Fibroblast of peridontal ligament (primary cell): ENCODE measurements at regions not wholly inside any gene's neighbourhood (a gene's known extent, or its start where the extent isn't known, plus 50 kb on each side); places are given as distances from the start of the nearest gene placed in this dataset.

ENCODE experiments used
- DNase-seq: peaks from one replicate; pipeline ENCODE4 v3.0.0-alpha.2; 2010; ENCODE audit errors: extremely low read depth

DNA sequence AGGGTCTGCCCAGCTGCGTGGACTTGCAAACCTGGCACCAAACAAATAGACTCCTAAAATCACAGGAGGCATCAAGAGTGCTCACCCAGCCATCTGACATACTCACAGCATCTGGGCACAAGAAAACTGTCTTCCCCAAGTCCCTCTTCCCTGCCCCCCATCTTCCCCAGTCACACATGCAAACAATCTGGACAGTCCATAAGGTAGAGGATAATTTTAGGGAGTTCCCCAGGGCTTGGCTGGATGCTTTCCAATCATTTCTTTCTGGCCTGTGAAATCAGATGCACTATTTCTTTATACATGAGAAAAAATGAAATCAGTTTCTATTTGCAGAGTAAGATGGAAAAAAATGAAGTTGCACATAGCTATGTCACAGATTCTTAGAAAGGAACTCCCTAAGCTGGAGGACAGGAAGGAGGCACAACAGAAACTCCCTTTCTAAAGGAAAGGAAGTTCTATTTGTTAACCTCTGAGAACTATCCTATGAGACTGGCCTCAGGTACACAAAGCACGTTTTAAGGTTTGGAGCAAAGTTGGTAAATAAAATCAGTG, 342.3 kb downstream of the HNRNPD start:
- DNase-seq = no peak

DNA sequence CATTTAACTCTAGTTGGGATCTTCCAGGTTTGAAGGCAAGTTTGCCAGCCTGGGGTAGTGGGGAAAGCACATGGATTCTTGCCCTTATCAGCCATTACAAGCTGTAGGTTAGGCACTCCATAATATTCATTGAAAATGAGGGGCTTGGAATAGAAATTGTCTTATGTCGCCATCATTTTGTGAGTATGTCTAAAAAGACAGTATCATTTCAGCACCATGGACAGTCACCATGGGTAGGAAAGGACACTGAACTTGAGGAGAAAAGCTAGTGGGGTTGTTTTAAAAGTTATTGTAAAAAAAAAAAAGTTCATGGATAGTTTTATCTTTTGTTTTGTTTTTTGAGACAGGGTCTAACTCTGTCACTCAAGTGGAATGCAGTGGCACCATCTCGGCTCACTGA, 356.1 kb downstream of the HNRNPD start:
- peak; percentile 20 for DNase-seq

DNA sequence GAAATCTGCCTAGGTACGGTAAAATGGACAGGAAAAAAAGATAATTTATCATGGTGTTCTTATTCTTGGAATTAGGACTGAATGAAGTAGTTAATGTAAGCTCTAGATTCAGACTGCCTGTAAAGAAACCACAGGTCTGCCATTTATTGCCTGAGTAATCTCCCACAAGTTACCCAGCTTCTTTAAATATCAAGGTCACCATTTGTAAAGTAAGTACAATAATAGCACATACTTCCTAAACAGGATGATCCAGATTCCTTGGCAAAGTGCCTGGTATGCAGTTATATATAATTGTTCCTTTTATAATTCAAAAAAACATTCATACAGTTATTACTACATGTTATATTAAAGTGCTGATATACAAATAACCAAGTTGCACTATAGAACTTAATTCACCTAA, 368.6 kb downstream of the HNRNPD start:
- DNase-seq = peak; percentile 1

DNA sequence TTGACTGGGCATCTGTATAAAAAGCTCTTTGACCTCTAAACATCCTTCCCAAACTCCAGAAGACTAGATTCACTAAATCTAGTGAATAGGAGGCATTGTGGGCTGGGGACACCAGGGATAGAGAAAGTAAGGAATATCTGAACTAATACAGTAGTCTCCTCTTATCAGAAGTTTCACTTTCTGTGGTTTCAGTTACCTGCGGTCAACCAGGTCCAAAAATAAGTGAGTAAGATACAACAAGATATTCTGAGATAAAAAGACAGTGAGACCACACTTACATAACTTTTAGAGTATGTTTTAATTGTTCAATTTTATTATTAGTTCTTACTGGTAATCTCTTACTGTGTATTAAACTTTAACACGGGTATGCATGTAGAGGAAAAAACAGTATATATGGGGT, 376.5 kb downstream of the HNRNPD start:
- no peak for DNase-seq

DNA sequence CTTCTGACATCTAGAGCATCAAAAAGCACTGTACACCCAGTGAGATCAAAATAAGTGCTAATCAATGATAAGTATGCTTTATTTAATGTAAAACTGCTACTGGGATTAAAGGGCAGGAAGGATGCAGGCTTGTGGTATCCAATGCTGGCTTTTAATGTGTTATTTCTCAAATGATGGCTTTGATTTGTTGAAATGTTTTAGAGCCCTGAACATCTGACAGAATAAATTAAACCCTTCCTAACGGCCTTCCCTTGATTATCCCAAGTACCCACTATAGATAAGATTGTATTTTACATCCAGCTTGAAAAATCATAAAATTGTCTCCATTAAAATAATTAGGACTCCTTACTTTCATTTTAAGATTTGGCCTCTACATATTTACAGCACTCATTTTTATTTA, 382.9 kb downstream of the HNRNPD start:
- no peak for DNase-seq

DNA sequence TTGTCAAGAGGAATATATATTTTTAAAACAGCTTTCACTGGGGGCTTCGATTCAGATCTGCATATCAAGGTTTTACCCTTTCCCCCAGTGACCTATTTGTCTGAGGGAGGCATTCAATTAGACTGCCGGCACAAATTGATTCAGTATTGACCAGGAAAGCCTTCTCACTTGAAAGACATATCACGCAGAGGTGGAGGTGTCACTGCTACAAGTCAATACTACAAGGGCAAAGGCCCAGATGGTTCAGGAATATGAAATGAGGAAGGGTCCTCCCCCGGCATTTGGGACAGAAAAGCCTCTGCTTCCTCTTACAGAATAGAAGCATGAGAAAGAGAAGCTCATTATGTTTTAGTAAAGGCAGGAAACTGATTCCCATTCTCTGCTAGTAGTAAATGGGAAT, 383.6 kb downstream of the HNRNPD start:
- DNase-seq = no peak

DNA sequence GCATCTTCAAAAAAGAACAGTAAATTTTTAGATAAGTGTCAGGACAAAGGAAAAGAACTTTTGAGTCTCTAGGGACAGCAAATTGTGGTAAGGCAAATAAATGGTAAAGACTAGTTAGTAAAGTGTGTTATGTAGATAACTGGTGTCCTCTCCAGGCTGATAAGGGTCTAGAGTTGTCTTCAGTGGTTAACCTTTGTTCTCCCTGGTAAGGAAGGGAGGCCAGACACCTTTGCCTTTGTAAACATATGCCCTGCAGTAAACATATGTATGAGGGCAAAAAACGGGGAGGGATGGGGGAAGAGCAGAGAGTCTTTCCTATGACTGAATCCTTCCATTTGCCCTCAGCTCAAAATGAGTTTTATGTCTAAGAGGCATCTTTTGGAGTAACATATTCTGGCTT, 384.6 kb downstream of the HNRNPD start:
- no peak for DNase-seq

DNA sequence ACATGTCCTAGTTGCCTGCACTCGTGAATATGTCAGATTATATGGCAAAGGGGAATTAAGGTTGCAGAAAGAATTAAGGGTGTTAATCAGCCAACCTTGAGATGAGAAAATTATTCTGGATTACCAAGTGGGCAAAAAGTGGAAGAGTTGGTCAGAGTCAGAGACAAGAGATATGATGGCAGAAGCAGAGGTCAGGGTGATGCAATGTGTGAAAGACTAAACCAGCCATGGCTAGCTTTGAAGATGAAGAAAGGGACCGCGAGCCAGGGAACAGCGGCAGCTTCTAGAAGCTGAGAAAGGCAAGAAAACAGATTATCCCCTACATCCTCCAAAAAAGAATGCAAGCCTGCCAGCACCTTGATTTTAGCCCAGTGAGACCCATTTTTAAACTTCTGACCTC, 385.6 kb downstream of the HNRNPD start:
- DNase-seq = no peak

DNA sequence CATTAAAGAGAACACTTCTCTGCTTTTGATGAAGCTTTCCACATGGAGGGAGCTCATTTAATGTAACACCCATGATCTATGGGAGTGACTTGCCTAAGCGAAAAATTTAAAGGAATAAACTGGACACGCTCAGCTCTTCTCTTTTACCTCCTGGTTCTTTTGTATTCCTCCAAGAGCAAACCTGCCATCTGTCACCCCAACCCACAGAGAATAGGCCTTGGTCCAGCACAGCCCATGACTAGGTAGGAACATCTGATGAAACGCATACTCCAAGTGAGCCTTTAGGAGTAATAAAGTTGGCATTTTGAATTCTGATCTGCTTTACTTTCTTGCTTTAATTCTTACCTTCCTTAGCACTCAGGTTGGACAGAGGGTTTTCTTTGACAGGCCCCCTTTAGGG, 389.0 kb downstream of the HNRNPD start:
- DNase-seq = no peak

DNA sequence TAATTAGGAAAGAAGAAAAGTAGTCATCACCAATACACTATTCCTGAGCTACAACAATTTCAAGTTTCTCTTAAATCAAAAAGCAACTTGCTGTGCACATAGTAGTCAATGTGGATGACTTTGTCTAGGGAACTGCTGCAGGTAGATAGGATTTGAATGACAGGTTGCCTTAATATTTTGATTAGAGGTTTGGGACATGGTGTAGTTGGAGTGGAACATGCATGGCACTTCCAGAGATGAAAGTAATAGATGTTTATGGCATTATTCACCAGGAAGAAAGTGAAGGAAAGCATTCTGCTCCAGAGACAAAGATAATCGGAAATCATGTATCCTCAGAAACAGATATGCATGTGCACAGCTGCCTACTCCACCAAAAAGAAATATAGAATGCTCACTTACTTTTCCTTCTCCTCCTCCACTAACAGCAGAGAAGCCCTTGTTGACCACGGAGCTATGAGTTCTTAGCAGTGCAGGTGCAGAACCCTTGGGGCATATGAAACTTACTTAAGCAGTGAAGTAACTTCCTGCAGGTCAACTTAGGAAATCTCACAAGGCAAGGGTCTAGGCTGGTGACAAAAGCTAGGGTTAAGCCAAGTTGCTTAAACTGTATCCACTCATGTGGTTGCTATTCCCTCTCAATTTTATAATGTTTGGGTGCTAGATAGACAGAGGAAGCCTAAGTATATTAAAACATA, 390.8 kb downstream of the HNRNPD start:
- DNase-seq = no peak

DNA sequence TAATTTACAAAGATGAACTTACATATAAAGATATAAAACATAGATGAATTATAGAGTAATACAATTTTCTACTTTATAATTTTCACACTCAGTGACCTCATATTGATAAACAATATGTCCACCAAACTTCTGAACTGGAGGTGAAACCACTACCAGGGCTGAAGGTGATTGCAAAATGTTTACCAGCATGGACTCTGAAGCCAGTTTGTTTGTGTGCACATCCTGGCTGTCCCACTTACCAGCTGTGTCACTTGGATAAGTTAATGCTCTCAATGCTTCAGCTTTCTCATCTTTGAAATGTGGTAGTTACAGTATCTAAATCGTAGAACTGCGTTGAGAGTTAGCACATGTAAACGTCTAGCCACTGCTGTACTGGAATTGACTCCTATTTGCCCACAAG, 392.6 kb downstream of the HNRNPD start:
- DNase-seq = no peak

DNA sequence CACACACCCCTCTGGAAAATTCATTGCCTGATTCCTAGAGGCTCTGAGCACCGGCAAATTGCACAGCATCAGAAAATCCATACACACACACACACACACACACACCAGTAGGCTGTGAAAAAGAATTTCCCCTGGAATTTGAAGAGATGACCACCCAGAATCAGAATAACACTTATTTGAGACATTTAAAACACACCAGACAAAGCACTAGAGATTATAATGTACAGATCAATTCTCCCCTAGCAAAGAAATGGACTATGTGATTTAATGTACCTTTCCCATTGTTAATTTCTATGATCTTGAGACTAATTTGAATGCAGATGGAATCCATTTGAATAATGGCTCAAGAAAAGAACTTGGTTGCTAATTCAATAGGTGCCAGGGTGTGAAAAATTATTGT, 399.3 kb downstream of the HNRNPD start:
- DNase-seq = no peak

DNA sequence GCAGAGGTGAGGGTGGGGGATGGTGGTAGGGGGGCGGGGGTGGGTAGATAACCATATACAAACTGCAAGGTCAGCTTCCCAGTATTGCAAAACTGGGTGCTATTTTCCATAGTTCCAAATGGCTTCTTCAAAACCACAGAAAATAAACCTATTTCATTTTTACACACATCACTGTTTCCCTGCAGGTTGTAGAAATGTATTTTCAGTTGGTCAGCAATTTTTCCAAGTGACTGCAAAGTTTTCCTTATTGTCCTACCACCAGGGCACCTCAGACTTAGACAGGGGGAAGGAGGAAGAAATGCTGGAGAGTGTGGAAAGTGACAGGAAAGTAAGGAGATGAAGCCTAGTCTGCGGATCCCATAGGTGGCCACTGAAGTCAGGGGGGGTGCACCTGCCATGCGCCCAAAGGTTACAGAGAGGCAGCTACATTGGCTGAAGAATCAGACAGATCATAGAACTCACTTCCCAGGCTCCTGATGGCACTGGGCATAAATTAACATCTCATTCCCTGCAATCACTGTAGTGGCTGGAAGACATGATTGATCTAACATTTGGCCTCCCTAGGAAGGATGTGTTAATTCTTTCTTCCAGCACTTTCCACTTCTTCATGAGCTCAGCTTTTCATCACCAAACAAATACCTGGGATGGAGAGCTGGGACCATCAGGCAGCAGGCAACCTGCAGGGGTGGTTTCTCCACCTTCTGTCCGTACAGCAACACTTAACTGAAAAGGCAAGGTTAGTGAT, 402.0 kb downstream of the HNRNPD start:
- DNase-seq = no peak

DNA sequence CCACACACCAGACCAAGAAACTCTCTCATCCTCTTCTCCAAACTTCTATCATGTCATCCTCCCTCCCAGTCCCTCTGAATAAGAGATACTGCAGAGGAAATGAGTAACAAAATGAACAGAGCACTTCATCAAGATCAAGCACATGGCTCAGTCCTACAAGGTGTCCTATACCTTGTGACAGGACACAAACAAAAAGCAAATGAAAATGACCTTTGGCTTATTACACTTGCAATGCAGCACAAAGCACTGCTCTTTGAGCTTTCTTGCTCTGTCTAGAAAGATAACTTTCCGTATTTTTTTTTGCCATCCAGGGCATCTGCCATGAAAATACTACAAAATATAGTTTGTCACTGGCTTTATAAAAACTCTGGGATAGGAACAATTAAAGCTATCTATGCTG, 402.7 kb downstream of the HNRNPD start:
- DNase-seq = no peak

DNA sequence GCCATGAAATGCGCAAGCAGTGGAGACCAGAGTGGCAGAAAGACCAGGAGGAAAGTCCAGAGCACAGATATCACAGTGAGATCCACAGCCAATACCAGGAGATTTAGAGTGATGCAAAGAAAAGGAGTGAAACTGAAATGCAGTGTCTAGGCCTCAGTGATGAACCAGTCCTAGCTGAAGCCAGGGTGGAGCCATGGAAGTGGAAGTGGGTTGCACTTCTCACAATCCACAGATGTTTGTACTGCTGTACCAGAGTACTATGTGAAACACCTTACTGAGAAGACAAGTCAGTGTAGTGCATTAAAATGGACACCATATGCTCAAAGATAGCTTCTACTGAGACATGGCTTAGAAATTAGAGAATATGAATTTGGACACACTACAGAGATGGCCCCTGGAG, 403.3 kb downstream of the HNRNPD start:
- DNase-seq = no peak

DNA sequence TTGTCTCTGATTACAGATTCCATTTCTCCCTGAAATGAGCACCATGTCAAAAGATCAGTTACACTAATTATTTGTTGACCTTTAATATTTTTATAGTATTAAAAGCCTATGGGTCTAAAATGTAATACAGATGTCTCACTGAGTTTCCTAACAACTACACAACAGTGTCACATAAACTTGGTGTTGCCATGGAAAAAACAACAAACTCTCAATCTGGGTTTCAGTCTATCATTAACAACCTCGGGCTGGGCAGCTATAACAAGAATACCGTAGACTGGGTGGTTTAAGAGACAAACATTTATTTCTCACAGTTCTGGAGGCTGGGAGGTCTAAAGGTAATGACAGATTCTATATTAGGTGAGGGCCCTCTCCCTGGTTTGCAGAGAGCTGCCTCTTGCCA, 407.1 kb downstream of the HNRNPD start:
- DNase-seq = no peak

DNA sequence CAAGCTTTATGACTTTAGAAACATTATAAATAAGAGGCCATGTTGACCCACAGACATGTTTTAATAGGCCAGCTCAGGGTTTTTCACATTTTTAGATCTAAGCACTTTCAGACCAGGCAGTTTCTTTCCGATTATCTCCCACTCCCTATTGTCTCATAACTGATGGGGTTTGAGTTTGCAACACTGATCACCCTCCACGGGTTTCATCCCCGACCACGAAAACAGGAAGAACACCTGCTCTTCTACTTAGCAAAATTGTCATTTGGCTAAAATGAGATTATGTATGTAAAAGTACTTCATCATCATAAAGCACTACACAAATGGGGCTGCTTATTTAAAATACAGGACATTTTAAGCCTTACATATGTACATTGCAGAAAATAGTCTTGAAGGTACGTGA, 407.9 kb downstream of the HNRNPD start:
- DNase-seq = no peak

DNA sequence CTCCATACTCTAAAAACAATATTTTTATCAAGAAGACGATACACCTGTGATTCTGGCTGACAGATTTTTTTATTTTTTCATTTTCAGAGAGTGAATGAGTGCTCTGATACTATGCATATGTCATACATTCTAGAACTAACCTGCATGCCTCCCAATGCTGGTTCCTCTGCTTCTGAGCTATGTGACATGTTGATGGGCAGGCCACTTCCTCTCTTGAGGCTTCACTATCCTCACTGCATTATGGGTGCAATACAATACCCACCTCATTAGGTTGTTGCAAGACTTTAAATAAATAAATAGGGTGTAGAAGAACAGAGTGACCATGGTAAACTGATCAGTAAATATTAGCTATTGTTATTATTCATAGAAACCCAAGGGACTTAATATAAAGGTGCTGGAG, 408.3 kb downstream of the HNRNPD start:
- no peak for DNase-seq

DNA sequence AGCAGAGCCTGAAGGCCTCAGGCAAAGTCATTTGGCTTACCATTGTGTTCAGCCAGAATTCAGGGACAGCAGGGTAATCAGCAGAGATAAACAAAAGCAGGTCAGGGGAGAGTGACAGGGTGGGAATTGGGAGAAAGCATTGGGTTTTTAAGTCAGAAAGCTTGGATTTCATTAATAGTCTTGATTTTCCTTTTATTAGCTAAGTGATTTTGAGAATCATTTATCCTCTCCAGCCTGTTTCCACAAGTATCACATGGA, 410.1 kb downstream of the HNRNPD start:
- DNase-seq = no peak

DNA sequence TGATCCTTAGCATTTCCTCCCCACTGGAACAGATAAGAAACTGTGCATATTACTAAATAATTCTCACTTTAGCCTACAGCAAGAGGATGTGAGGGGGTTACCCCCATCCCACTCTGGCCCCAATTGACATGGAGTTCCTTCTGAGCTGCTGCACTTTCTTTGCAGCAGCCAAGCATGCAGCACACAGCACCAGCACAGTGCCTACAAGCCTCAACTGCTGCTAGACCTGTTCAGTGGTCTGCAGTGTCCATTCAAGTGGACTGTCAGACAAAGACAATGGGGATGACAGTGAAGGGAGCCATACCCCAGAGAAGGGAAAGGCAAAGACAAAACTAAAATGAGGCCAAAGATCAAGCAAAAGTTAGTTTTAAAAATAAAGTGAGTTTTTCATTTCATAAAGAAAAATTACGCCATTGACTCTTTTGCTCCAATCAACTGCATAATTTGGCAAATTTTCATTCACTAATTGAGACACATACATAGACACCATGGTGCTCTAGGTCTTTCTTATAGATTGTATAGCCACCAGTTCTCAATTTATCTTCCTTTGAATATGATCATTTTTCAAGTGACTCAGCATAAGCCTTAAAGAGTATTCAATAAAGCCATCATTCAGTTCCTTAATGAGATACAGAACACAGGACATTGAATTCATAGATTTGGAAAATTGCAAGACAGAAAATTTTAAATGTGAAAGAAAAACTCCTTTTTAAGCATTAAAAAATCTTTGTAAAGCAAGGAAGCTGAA, 410.6 kb downstream of the HNRNPD start:
- no peak for DNase-seq

DNA sequence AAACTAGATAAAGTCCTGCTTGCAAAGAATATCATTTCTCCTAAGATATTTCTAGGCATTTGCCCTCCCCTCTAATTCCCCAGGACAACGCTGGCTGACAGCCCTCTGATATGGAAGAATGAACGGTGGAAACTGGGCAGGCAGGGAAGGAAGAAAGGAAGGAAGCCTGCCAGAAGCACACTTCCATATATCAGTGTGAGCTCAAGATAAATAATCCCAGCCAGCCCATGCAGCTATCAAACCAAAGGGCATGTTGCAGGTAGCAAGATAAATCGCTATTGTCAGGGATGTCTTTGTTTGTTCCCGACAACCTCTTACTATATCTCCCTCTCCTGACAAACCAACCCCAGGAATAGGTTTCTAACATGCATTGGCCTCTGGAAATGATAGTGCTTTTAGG, 412.8 kb downstream of the HNRNPD start:
- DNase-seq = no peak

DNA sequence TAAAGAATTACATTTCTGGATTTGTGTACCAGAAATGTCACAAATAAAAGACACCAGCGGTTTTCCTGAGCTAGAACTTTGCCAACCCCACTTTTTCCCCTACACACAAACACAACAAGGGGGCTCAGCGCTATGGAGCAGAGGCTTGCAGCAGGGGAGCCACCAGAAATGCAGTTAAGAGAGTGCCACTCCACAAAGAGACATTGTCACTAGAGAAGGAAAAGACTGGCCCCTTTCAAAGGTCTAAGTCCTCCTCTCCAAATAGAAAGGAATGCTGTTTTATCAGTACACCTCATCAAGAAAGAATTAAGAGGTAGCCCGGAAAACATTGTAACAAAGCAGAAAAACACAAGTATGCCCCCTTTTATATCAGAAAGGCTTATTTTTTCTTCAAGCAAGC, 419.5 kb downstream of the HNRNPD start:
- DNase-seq = no peak

DNA sequence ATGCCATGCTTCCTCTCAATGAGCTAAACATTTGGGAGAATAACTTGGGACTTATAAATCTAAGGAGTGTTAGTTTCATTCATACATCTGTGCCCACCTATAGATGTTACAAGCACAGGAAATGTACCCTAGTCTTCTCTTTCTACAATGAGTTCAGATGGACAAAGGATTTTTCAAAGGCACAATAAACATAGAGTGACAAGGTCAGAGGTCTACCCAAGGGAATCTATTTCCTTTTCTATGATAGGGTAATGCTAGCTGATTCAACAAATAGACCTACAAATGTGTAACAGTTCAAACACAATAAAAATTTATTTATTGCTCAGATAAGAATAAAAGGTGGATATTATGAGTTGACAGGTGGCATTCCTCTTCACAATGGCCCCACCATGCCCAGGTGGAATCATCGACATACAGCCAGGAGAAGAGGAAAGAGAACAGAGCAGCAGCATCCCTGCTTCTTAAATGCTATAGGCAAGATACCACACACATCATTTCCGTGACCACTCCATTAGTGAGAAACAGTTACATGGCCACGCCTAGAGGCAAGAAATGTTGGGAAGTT, 421.8 kb downstream of the HNRNPD start:
- DNase-seq = no peak
